CD14-positive monocyte (primary cell): ENCODE measurements at regions not wholly inside any gene's neighbourhood (a gene's known extent, or its start where the extent isn't known, plus 50 kb on each side); places are given as distances from the start of the nearest gene placed in this dataset.

ENCODE experiments used
- DNase-seq, 3 donors: peaks; one replicate each; pipeline ENCODE4 v3.0.0-alpha.2; 2011 to 2022
- H2AFZ ChIP-seq: 2 replicates; pipeline ENCODE4 v1.6.0; 2012; ENCODE audit warnings: mild to moderate bottlenecking, low read depth, low read length, inconsistent platforms; ENCODE audit not compliant: insufficient read depth, poor library complexity, severe bottlenecking
- H3K27ac ChIP-seq, 2 donors: 1 replicate in 1 of 2; 2 replicates in 1 of 2; pipeline ENCODE4 v1.5.1; 2012 to 2013; ENCODE audit warnings: low read length in 2 of 2, control low read depth in 1 of 2, inconsistent platforms in 1 of 2, low read depth in 1 of 2, mild to moderate bottlenecking in 1 of 2
- H3K27me3 ChIP-seq, 2 donors: one replicate each; pipeline versions ENCODE4 v1.6.0 to v1.6.1; 2011 to 2013; ENCODE audit warnings: low read length in 2 of 2; ENCODE audit not compliant: control insufficient read depth in 2 of 2, insufficient read depth in 2 of 2
- H3K36me3 ChIP-seq, 2 donors: replicated peaks in 1 of 2; 1 replicate in 1 of 2; 2 replicates in 1 of 2; pipeline versions ENCODE4 v1.5.1 to v1.6.1; 2012 to 2013; ENCODE audit warnings: low read length in 2 of 2, control low read depth in 1 of 2, inconsistent platforms in 1 of 2, mild to moderate bottlenecking in 1 of 2; ENCODE audit not compliant: insufficient read depth in 2 of 2, control insufficient read depth in 1 of 2
- H3K4me1 ChIP-seq, 2 donors: 1 replicate in 1 of 2; 2 replicates in 1 of 2; pipeline versions ENCODE4 v1.5.1 to v1.6.1; 2012 to 2013; ENCODE audit warnings: low read length in 2 of 2, control low read depth in 1 of 2, inconsistent platforms in 1 of 2, mild to moderate bottlenecking in 1 of 2, moderate library complexity in 1 of 2; ENCODE audit not compliant: insufficient read depth in 2 of 2, control insufficient read depth in 1 of 2
- H3K4me2 ChIP-seq: replicated peaks from 2 replicates; pipeline ENCODE3; 2012; ENCODE audit warnings: low read length, moderate library complexity, mild to moderate bottlenecking; ENCODE audit not compliant: poor library complexity, severe bottlenecking; ENCODE audit errors: extremely low read depth
- H3K4me3 ChIP-seq, 3 experiments: fragments of 200-600 bp in 1 of 3; sonication (generic) in 1 of 3; replicated peaks in 1 of 3; 1 replicate in 2 of 3; 2 replicates in 1 of 3; pipeline ENCODE4 v1.5.1; 2011 to 2013; ENCODE audit warnings: low read length in 3 of 3, mild to moderate bottlenecking in 3 of 3, control low read depth in 2 of 3, low read depth in 2 of 3, inconsistent platforms in 1 of 3, moderate library complexity in 1 of 3
- H3K79me2 ChIP-seq: 2 replicates; pipeline ENCODE4 v1.6.0; 2012; ENCODE audit warnings: mild to moderate bottlenecking, control low read depth, inconsistent platforms, low read length, moderate library complexity; ENCODE audit not compliant: insufficient read depth
- H3K9ac ChIP-seq: 2 replicates; pipeline ENCODE4 v1.6.0; 2017; ENCODE audit warnings: low read length, mild to moderate bottlenecking; ENCODE audit not compliant: insufficient read depth, poor library complexity, severe bottlenecking
- H3K9me3 ChIP-seq, 2 donors: replicated peaks in 1 of 2; 1 replicate in 1 of 2; 2 replicates in 1 of 2; pipeline versions ENCODE4 v1.5.1 to v1.6.1; 2012 to 2013; ENCODE audit warnings: low read length in 2 of 2, control low read depth in 1 of 2; ENCODE audit not compliant: control insufficient read depth in 1 of 2, insufficient read depth in 1 of 2
- H4K20me1 ChIP-seq: 2 replicates; pipeline ENCODE4 v1.6.0; 2012; ENCODE audit warnings: mild to moderate bottlenecking, low read length, control low read depth, moderate library complexity; ENCODE audit not compliant: insufficient read depth
- H3K27ac Mint-ChIP-seq, 7 donors: one replicate each; pipeline ENCODE4 v1.8.0; 2020; ENCODE audit warnings: mild to moderate bottlenecking in 7 of 7, mixed read lengths in 7 of 7, moderate library complexity in 6 of 7, inconsistent platforms in 2 of 7
- H3K27me3 Mint-ChIP-seq, 3 donors: one replicate each; pipeline ENCODE4 v1.8.0; 2021 to 2022; ENCODE audit warnings: low read depth in 3 of 3, mild to moderate bottlenecking in 3 of 3, mixed read lengths in 3 of 3, moderate library complexity in 3 of 3, inconsistent platforms in 1 of 3
- H3K36me3 Mint-ChIP-seq, 2 donors: one replicate each; pipeline ENCODE4 v1.8.0; 2020; ENCODE audit warnings: mixed read lengths in 2 of 2, inconsistent platforms in 1 of 2, mild to moderate bottlenecking in 1 of 2
- H3K4me1 Mint-ChIP-seq: one replicate; pipeline ENCODE4 v1.8.0; 2020; ENCODE audit warnings: mild to moderate bottlenecking, mixed read lengths
- H3K4me3 Mint-ChIP-seq, 2 donors: one replicate each; pipeline ENCODE4 v1.8.0; 2020; ENCODE audit warnings: mild to moderate bottlenecking in 2 of 2, mixed read lengths in 2 of 2, moderate library complexity in 1 of 2
- H3K9me3 Mint-ChIP-seq, 7 donors: one replicate each; pipeline ENCODE4 v1.8.0; 2020 to 2022; ENCODE audit warnings: mixed read lengths in 7 of 7, mild to moderate bottlenecking in 6 of 7, moderate library complexity in 6 of 7, inconsistent platforms in 2 of 7
- WGBS: methylation state at CpG from one replicate; pipeline ENCODE4 v1.1.5; 2013; ENCODE audit warnings: missing lambda C conversion rate; ENCODE audit not compliant: insufficient coverage; 5-methylcytosine and 5-hydroxymethylcytosine counted together
- intact Hi-C, 2 donors: fragments of 100-400 bp; cut with micrococcal nuclease; formaldehyde crosslinking; loops; one replicate each; pipeline versions ENCODE4 v1.15.0 to v1.15.1; 2023
- TF ChIP-seq, protein P1 (sequence below): fragments of 200-600 bp; IDR thresholded peaks from one replicate; pipeline ENCODE4 v1.8.0; 2022; ENCODE audit warnings: antibody characterized with exemption, mild to moderate bottlenecking

DNA sequence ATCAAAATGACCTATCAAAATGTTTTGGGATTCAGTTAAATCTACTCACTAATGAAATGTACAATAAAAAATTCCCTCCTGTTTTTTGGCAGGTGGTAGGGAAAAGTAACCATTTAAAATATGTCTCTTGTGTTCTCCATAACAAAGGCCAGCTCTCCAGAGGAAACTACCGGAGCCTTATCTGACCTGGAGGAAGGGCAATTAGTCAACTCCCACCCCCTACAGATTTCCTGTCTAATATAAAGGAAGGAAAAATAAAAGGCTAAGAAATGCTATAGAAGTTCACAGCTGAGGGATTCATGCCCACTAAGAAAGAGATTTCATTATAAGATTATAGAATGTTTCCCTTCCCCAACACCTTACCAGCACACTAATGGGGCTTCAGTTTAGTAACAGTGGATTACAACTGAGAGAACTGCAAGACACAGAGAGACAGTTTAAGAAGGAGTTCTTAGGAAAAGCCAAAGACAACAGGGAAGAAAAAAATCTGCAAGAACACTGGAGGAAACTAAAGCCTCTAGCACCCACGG is 376.5 kb upstream of the KCNMB2 start:
- no peak overlapping the region for H3K27ac Mint-ChIP-seq

DNA sequence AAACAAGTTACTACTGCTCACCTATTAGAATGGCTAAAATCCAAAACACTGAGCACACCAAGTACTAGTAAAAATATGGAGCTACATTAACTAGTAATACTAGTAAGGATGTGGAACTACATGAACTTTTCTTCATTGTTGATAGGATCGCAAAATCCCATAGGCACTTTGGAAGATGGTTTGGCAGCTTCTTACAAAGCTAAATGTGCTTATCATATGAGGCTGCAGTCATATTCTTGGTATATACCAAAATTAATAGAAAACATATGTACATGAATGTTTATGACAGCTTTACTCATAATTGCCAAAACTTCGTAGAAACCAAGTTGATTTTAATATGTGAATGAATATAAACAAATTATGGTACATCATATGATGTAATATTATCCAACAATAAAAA is 366.8 kb upstream of the KCNMB2 start:
- H3K27me3 ChIP-seq = no peaks in the 10 kb centered on the region
- H3K4me2 ChIP-seq = no peak overlapping the region
- Mint-ChIP-seq H3K4me1 (no peaks in the 10 kb centered on the region), H3K27ac (no peak overlapping the region), H3K36me3 (no peaks in the 10 kb centered on the region), H3K4me3 (no peak overlapping the region), H3K9me3 (peaks cover 0 to 3% (median 0%) of the 10 kb centered on the region in 7 donors), H3K27me3 (peaks cover 0 to 1% (median 0%) of the 10 kb centered on the region in 3 donors)
- intact Hi-C loops = no loop called here
- no peak for DNase-seq
- no peaks in the 10 kb centered on the region for H3K9me3 ChIP-seq
- H3K27ac ChIP-seq = no peak overlapping the region
- no peak overlapping the region for H2AFZ ChIP-seq
- no peaks in the 10 kb centered on the region for H3K79me2 ChIP-seq
- no peaks in the 10 kb centered on the region for H3K36me3 ChIP-seq
- H3K4me1 ChIP-seq = no peaks in the 10 kb centered on the region
- TF ChIP-seq, protein P1, sequence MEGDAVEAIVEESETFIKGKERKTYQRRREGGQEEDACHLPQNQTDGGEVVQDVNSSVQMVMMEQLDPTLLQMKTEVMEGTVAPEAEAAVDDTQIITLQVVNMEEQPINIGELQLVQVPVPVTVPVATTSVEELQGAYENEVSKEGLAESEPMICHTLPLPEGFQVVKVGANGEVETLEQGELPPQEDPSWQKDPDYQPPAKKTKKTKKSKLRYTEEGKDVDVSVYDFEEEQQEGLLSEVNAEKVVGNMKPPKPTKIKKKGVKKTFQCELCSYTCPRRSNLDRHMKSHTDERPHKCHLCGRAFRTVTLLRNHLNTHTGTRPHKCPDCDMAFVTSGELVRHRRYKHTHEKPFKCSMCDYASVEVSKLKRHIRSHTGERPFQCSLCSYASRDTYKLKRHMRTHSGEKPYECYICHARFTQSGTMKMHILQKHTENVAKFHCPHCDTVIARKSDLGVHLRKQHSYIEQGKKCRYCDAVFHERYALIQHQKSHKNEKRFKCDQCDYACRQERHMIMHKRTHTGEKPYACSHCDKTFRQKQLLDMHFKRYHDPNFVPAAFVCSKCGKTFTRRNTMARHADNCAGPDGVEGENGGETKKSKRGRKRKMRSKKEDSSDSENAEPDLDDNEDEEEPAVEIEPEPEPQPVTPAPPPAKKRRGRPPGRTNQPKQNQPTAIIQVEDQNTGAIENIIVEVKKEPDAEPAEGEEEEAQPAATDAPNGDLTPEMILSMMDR = no peak
- H3K9ac ChIP-seq = no peak overlapping the region
- H3K4me3 ChIP-seq = no peak overlapping the region
- no CpG with 5 or more reads among the region's 2 CpGs for WGBS
- H4K20me1 ChIP-seq = no peaks in the 10 kb centered on the region

More for the DNA sequence above, 376.5 kb upstream of the KCNMB2 start:
- H3K4me3 ChIP-seq = no peak overlapping the region
- no peaks in the 10 kb centered on the region for H4K20me1 ChIP-seq
- no peak overlapping the region for H3K27ac ChIP-seq
- TF ChIP-seq, protein P1 = no peak
- no peaks in the 10 kb centered on the region for H3K9me3 ChIP-seq
- no peaks in the 10 kb centered on the region for H3K36me3 ChIP-seq
- Mint-ChIP-seq H3K4me3 (no peak overlapping the region), H3K27me3 (peaks cover 0 to 2% (median 0%) of the 10 kb centered on the region in 3 donors), H3K36me3 (no peaks in the 10 kb centered on the region), H3K4me1 (peaks cover 7% of the 10 kb centered on the region), H3K9me3 (peaks cover 0 to 2% (median 0%) of the 10 kb centered on the region in 7 donors)
- no peak overlapping the region for H2AFZ ChIP-seq
- DNase-seq = no peak
- no peaks in the 10 kb centered on the region for H3K79me2 ChIP-seq
- intact Hi-C loops = no loop called here
- WGBS = 40% methylated on average over 1 of the region's 2 CpGs
- H3K4me1 ChIP-seq = peaks cover 0 to 2% of the 10 kb centered on the region in 2 donors
- no peaks in the 10 kb centered on the region for H3K27me3 ChIP-seq
- no peak overlapping the region for H3K9ac ChIP-seq
- H3K4me2 ChIP-seq = no peak overlapping the region
